HepG2 (cell line): ENCODE measurements at regions not wholly inside any gene's neighbourhood (a gene's known extent, or its start where the extent isn't known, plus 50 kb on each side); places are given as distances from the start of the nearest gene placed in this dataset.

Experiments
- ARNT ChIP-seq: fragments of 450-650 bp; IDR thresholded peaks from 2 replicates; pipeline ENCODE4 v1.6.1; 2017
- ATF1 ChIP-seq: IDR thresholded peaks from 2 replicates; pipeline ENCODE4 v1.6.1; 2016; ENCODE audit warnings: mild to moderate bottlenecking, control low read depth
- EP300 ChIP-seq, 3 experiments: sonication (generic) in 1 of 3; formaldehyde crosslinking in 1 of 3; IDR thresholded peaks; 2 replicates each; pipeline versions ENCODE4 v1.5.1 to v1.6.1; 2011 to 2020; ENCODE audit warnings: low read depth in 2 of 3, low read length in 2 of 3, borderline replicate concordance in 1 of 3, improper control_type of control experiment in 1 of 3, mild to moderate bottlenecking in 1 of 3, missing genetic modification reagents in 1 of 3, moderate library complexity in 1 of 3
- FOXP1 ChIP-seq, 2 experiments: fragments of 450-650 bp in 1 of 2; IDR thresholded peaks; 2 replicates each; pipeline ENCODE4 v1.6.1; 2017 to 2018; ENCODE audit warnings: antibody characterized with exemption in 1 of 2
- GMEB2 ChIP-seq: IDR thresholded peaks from 2 replicates; pipeline ENCODE4 v1.6.1; 2016; ENCODE audit warnings: missing biosample characterization, missing genetic modification reagents, low read depth
- ISX ChIP-seq: sonication (generic); formaldehyde crosslinking; conservative IDR thresholded peaks from 2 replicates; pipeline ENCODE4 v1.5.0; 2020; ENCODE audit warnings: missing genetic modification reagents
- KDM4B ChIP-seq: sonication (generic); formaldehyde crosslinking; IDR thresholded peaks from 2 replicates; pipeline ENCODE4 v1.4.0; 2020; ENCODE audit warnings: missing genetic modification reagents
- NCOA2 ChIP-seq: sonication (generic); formaldehyde crosslinking; IDR thresholded peaks from 2 replicates; pipeline ENCODE4 v1.8.0; 2022; ENCODE audit warnings: inconsistent platforms
- NKX3-1 ChIP-seq: sonication (generic); formaldehyde crosslinking; IDR thresholded peaks from 2 replicates; pipeline ENCODE4 v1.5.0; 2020; ENCODE audit warnings: missing genetic modification reagents
- NR0B2 ChIP-seq: sonication (generic); formaldehyde crosslinking; IDR thresholded peaks from 2 replicates; pipeline ENCODE4 v1.4.0; 2020; ENCODE audit warnings: mild to moderate bottlenecking, missing genetic modification reagents
- RELA ChIP-seq: sonication (generic); formaldehyde crosslinking; IDR thresholded peaks from 2 replicates; pipeline ENCODE4 v1.4.0; 2020; ENCODE audit warnings: missing genetic modification reagents
- SP5 ChIP-seq: IDR thresholded peaks from 2 replicates; pipeline ENCODE4 v1.6.1; 2016; ENCODE audit warnings: low read depth, borderline replicate concordance
- TAF1 ChIP-seq: sonication (generic); formaldehyde crosslinking; IDR thresholded peaks from 2 replicates; pipeline ENCODE4 v1.4.0; 2020; ENCODE audit warnings: missing genetic modification reagents
- TCF7 ChIP-seq: sonication (generic); IDR thresholded peaks from 2 replicates; pipeline ENCODE4 v1.6.1; 2016; ENCODE audit warnings: antibody characterized with exemption, low read depth
- ZBTB26 ChIP-seq: IDR thresholded peaks from 2 replicates; pipeline ENCODE4 v1.6.1; 2016; ENCODE audit warnings: missing compliant biosample characterization, missing genetic modification reagents, borderline replicate concordance
- ZEB1 ChIP-seq: IDR thresholded peaks from 2 replicates; pipeline ENCODE4 v1.6.1; 2012; ENCODE audit warnings: mild to moderate bottlenecking, low read depth, inconsistent platforms; ENCODE audit not compliant: insufficient replicate concordance
- ZFP36L2 ChIP-seq: sonication (generic); formaldehyde crosslinking; IDR thresholded peaks from 2 replicates; pipeline ENCODE4 v1.4.0; 2020; ENCODE audit warnings: missing genetic modification reagents
- ZKSCAN8 ChIP-seq: IDR thresholded peaks from 2 replicates; pipeline ENCODE4 v1.6.1; 2016; ENCODE audit warnings: borderline replicate concordance, missing genetic modification reagents, missing compliant biosample characterization
- ZNF326 ChIP-seq: sonication (generic); formaldehyde crosslinking; IDR thresholded peaks from 2 replicates; pipeline ENCODE4 v1.4.0; 2020; ENCODE audit warnings: missing genetic modification reagents, borderline replicate concordance
- ZNF451 ChIP-seq: sonication (generic); formaldehyde crosslinking; IDR thresholded peaks from 2 replicates; pipeline ENCODE4 v1.5.0; 2020; ENCODE audit warnings: mild to moderate bottlenecking, missing genetic modification reagents
- ZNF619 ChIP-seq: sonication (generic); formaldehyde crosslinking; IDR thresholded peaks from 2 replicates; pipeline ENCODE4 v1.4.0; 2020; ENCODE audit warnings: mild to moderate bottlenecking, missing genetic modification reagents
- ZNF780A ChIP-seq: sonication (generic); formaldehyde crosslinking; IDR thresholded peaks from 2 replicates; pipeline ENCODE4 v1.8.0; 2022; ENCODE audit warnings: mild to moderate bottlenecking, missing genetic modification reagents, moderate library complexity
- TF ChIP-seq, protein P1 (sequence below): sonication (generic); formaldehyde crosslinking; IDR thresholded peaks from 2 replicates; pipeline ENCODE4 v1.9.0; 2021; ENCODE audit warnings: missing genetic modification reagents, mild to moderate bottlenecking, borderline replicate concordance
- TF ChIP-seq, protein P2 (sequence below): sonication (generic); formaldehyde crosslinking; IDR thresholded peaks from 2 replicates; pipeline ENCODE4 v1.4.0; 2020; ENCODE audit warnings: low read depth, mild to moderate bottlenecking, missing genetic modification reagents
- TF ChIP-seq, protein P3 (sequence below): sonication (generic); formaldehyde crosslinking; IDR thresholded peaks from 2 replicates; pipeline ENCODE4 v1.9.0; 2021; ENCODE audit warnings: missing genetic modification reagents, mild to moderate bottlenecking, borderline replicate concordance

DNA sequence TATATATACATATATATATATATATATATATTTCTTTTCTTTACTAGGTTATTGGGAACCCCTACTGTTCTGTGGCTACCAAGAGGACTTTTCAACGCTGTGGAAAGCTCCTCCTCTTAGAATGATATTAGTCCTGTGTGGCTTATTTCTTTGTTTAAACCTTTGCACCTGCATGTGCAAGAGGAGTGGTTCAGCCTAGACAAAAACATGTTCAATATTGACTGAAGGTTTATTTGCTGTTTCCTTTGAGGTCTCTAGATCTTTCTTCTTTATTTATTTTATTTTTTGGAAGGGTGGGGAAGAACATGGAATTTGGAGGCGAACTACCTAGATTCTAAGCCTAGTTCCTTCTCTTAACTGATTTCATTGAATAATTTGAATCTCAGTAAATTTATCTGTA, 118.1 kb downstream of the GNAT3 start (continued):
- TF ChIP-seq NR0B2 (CRISPR knock-in tag): no peak
- TF ChIP-seq ZBTB26 (CRISPR knock-in tag): no peak
- TF ChIP-seq ZNF326 (CRISPR knock-in tag): no peak
- no peak for TF ChIP-seq ZEB1
- TF ChIP-seq EP300 (IDR thresholded peaks at IDR 0.05; ENCODE audit: low read depth in 2 of 2, low read length in 2 of 2): peak in 1 of 2 experiments; percentile 74; a peak in 2 of 4 replicates
- TF ChIP-seq EP300 (CRISPR knock-in tag; IDR thresholded peaks at IDR 0.05; ENCODE audit: borderline replicate concordance): no peak
- peak; percentile 60 for TF ChIP-seq TCF7
- 0 out of 2 replicates have a peak, but pooled peaks have one; percentile 37 for TF ChIP-seq NCOA2 (CRISPR knock-in tag)
- TF ChIP-seq SP5: peak; percentile 82; the same call in 1 of the 2 replicates
- TF ChIP-seq GMEB2 (CRISPR knock-in tag): no peak
- TF ChIP-seq TAF1: no peak
- no peak for TF ChIP-seq RELA (CRISPR knock-in tag)
- no peak for TF ChIP-seq ZNF780A (CRISPR knock-in tag)
- TF ChIP-seq ZNF619 (CRISPR knock-in tag): no peak
- TF ChIP-seq ARNT: no peak
- no peak for TF ChIP-seq ISX (CRISPR knock-in tag)
- TF ChIP-seq, protein P1, sequence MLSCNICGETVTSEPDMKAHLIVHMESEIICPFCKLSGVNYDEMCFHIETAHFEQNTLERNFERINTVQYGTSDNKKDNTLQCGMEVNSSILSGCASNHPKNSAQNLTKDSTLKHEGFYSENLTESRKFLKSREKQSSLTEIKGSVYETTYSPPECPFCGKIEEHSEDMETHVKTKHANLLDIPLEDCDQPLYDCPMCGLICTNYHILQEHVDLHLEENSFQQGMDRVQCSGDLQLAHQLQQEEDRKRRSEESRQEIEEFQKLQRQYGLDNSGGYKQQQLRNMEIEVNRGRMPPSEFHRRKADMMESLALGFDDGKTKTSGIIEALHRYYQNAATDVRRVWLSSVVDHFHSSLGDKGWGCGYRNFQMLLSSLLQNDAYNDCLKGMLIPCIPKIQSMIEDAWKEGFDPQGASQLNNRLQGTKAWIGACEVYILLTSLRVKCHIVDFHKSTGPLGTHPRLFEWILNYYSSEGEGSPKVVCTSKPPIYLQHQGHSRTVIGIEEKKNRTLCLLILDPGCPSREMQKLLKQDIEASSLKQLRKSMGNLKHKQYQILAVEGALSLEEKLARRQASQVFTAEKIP: no peak
- TF ChIP-seq ZNF451 (CRISPR knock-in tag): no peak
- no peak for TF ChIP-seq ZFP36L2
- no peak for TF ChIP-seq KDM4B (CRISPR knock-in tag)
- TF ChIP-seq, protein P2, sequence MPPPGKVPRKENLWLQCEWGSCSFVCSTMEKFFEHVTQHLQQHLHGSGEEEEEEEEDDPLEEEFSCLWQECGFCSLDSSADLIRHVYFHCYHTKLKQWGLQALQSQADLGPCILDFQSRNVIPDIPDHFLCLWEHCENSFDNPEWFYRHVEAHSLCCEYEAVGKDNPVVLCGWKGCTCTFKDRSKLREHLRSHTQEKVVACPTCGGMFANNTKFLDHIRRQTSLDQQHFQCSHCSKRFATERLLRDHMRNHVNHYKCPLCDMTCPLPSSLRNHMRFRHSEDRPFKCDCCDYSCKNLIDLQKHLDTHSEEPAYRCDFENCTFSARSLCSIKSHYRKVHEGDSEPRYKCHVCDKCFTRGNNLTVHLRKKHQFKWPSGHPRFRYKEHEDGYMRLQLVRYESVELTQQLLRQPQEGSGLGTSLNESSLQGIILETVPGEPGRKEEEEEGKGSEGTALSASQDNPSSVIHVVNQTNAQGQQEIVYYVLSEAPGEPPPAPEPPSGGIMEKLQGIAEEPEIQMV (CRISPR knock-in tag): no peak
- TF ChIP-seq, protein P3, sequence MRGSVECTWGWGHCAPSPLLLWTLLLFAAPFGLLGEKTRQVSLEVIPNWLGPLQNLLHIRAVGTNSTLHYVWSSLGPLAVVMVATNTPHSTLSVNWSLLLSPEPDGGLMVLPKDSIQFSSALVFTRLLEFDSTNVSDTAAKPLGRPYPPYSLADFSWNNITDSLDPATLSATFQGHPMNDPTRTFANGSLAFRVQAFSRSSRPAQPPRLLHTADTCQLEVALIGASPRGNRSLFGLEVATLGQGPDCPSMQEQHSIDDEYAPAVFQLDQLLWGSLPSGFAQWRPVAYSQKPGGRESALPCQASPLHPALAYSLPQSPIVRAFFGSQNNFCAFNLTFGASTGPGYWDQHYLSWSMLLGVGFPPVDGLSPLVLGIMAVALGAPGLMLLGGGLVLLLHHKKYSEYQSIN: no peak
- no peak for TF ChIP-seq FOXP1 (IDR thresholded peaks at IDR 0.05)
- peak; percentile 66; the same call in 1 of the 2 replicates for TF ChIP-seq FOXP1 (CRISPR knock-in tag; IDR thresholded peaks at IDR 0.05)
- TF ChIP-seq ATF1 (CRISPR knock-in tag): no peak
- TF ChIP-seq ZKSCAN8 (CRISPR knock-in tag): no peak
- TF ChIP-seq NKX3-1 (CRISPR knock-in tag): no peak
